ENCODE measurements at regions not wholly inside any gene's neighbourhood (a gene's known extent, or its start where the extent isn't known, plus 50 kb on each side); places are given as distances from the start of the nearest gene placed in this dataset.
"Not testable (repeated sequence)": the region's sequence is repeated elsewhere in the genome, so short reads cannot be mapped to it uniquely, and the experiment has no call there.

DNA sequence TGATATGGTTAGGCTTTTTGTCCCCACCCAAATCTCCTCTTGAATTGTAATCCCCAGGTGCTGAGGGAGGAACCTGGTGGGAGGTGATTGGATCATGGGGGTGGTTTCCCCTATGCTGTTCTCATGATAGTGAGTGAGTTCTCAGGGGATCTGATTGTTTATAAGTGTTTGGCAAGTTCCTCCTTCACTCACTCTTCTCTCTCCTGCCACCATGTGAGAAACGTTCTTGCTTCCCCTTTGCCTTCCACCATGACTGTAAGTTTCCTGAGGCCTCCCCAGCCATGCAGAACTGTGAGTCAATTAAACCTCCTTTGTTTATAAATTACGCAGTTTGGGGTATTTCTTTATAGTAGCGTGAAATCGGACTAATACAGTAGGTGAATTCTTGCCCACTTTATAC is 182.5 kb downstream of the RNF144A start:
- TF ChIP-seq, protein P1, sequence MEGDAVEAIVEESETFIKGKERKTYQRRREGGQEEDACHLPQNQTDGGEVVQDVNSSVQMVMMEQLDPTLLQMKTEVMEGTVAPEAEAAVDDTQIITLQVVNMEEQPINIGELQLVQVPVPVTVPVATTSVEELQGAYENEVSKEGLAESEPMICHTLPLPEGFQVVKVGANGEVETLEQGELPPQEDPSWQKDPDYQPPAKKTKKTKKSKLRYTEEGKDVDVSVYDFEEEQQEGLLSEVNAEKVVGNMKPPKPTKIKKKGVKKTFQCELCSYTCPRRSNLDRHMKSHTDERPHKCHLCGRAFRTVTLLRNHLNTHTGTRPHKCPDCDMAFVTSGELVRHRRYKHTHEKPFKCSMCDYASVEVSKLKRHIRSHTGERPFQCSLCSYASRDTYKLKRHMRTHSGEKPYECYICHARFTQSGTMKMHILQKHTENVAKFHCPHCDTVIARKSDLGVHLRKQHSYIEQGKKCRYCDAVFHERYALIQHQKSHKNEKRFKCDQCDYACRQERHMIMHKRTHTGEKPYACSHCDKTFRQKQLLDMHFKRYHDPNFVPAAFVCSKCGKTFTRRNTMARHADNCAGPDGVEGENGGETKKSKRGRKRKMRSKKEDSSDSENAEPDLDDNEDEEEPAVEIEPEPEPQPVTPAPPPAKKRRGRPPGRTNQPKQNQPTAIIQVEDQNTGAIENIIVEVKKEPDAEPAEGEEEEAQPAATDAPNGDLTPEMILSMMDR (IDR thresholded peaks at IDR 0.05), result not testable (repeated sequence)
- TF ChIP-seq POLR2A, POLR2AphosphoS5, EP300 (IDR thresholded peaks at IDR 0.05): not testable (repeated sequence)
